ENCODE measurements at regions not wholly inside any gene's neighbourhood (a gene's known extent, or its start where the extent isn't known, plus 50 kb on each side); places are given as distances from the start of the nearest gene placed in this dataset.

GRCh38 chr9:26413611-26414010 is 479.0 kb downstream of the CAAP1 start:
- Histone ChIP-seq H3K27ac (ENCODE audit: low read depth, low read length) (no peak overlapping the region), H3K9me3 (ENCODE audit: low read depth, low read length) (peaks cover 3% of the 10 kb centered on the region), H3K36me3 (ENCODE audit: insufficient read depth, low read length) (no peaks in the 10 kb centered on the region), H2AFZ (ENCODE audit: low read length) (no peak overlapping the region), H3K4me1 (ENCODE audit: insufficient read depth, low read length) (no peaks in the 10 kb centered on the region), H4K20me1 (ENCODE audit: insufficient read depth, low read length) (no peaks in the 10 kb centered on the region), H3K27me3 (ENCODE audit: insufficient read depth, low read length) (no peaks in the 10 kb centered on the region), H3K79me2 (ENCODE audit: insufficient read depth, low read length) (no peaks in the 10 kb centered on the region), H3K4me2 (ENCODE audit: insufficient read depth, low read length) (no peak overlapping the region), H3K4me3 (ENCODE audit: insufficient read depth, low read length) (no peak overlapping the region)
- no peak for DNase-seq (ENCODE audit: insufficient read length, low spot score, missing footprints)
- TF ChIP-seq CTCF (IDR thresholded peaks at IDR 0.05; ENCODE audit: extremely low read depth, low read depth, low read length) = no peak

- no peaks in the 10 kb centered on the region for H4K20me1 ChIP-seq (ENCODE audit: insufficient read depth, low read length)
- H3K4me3 ChIP-seq (ENCODE audit: insufficient read depth, low read length) = no peak overlapping the region
- H3K27me3 ChIP-seq (ENCODE audit: insufficient read depth, low read length) = no peaks in the 10 kb centered on the region
- no peak for TF ChIP-seq CTCF (IDR thresholded peaks at IDR 0.05; ENCODE audit: extremely low read depth, low read depth, low read length)
- H3K9me3 ChIP-seq (ENCODE audit: low read depth, low read length) = peaks cover 3% of the 10 kb centered on the region
- no peak overlapping the region for H3K27ac ChIP-seq (ENCODE audit: low read depth, low read length)
- H3K4me2 ChIP-seq (ENCODE audit: insufficient read depth, low read length) = no peak overlapping the region
- DNase-seq (ENCODE audit: insufficient read length, low spot score, missing footprints) = no peak
- H3K79me2 ChIP-seq (ENCODE audit: insufficient read depth, low read length) = no peaks in the 10 kb centered on the region
- no peak overlapping the region for H2AFZ ChIP-seq (ENCODE audit: low read length)
- no peaks in the 10 kb centered on the region for H3K36me3 ChIP-seq (ENCODE audit: insufficient read depth, low read length)
- no peaks in the 10 kb centered on the region for H3K4me1 ChIP-seq (ENCODE audit: insufficient read depth, low read length)
Observed at GRCh38 chr9:26412446-26412845, 480.2 kb downstream of the CAAP1 start.

- Histone ChIP-seq H3K79me2 (ENCODE audit: insufficient read depth, low read length) (no peaks in the 10 kb centered on the region), H3K27ac (ENCODE audit: low read depth, low read length) (no peak overlapping the region), H2AFZ (ENCODE audit: low read length) (no peak overlapping the region), H4K20me1 (ENCODE audit: insufficient read depth, low read length) (no peaks in the 10 kb centered on the region), H3K27me3 (ENCODE audit: insufficient read depth, low read length) (no peaks in the 10 kb centered on the region), H3K4me3 (ENCODE audit: insufficient read depth, low read length) (no peak overlapping the region), H3K4me2 (ENCODE audit: insufficient read depth, low read length) (no peak overlapping the region), H3K9me3 (ENCODE audit: low read depth, low read length) (no peaks in the 10 kb centered on the region), H3K36me3 (ENCODE audit: insufficient read depth, low read length) (no peaks in the 10 kb centered on the region), H3K4me1 (ENCODE audit: insufficient read depth, low read length) (no peaks in the 10 kb centered on the region)
- TF ChIP-seq CTCF (IDR thresholded peaks at IDR 0.05; ENCODE audit: extremely low read depth, low read depth, low read length) = no peak
- DNase-seq (ENCODE audit: insufficient read length, low spot score, missing footprints) = no peak
Observed at GRCh38 chr9:26406676-26407075, 485.9 kb downstream of the CAAP1 start.

GRCh38 chr9:26399556-26399955 is 493.0 kb downstream of the CAAP1 start:
- Histone ChIP-seq H3K4me3 (ENCODE audit: insufficient read depth, low read length) (no peak overlapping the region), H4K20me1 (ENCODE audit: insufficient read depth, low read length) (no peaks in the 10 kb centered on the region), H3K9me3 (ENCODE audit: low read depth, low read length) (no peaks in the 10 kb centered on the region), H3K27ac (ENCODE audit: low read depth, low read length) (no peak overlapping the region), H2AFZ (ENCODE audit: low read length) (no peak overlapping the region), H3K79me2 (ENCODE audit: insufficient read depth, low read length) (no peaks in the 10 kb centered on the region), H3K27me3 (ENCODE audit: insufficient read depth, low read length) (no peaks in the 10 kb centered on the region), H3K36me3 (ENCODE audit: insufficient read depth, low read length) (no peaks in the 10 kb centered on the region), H3K4me1 (ENCODE audit: insufficient read depth, low read length) (no peaks in the 10 kb centered on the region), H3K4me2 (ENCODE audit: insufficient read depth, low read length) (no peak overlapping the region)
- no peak for DNase-seq (ENCODE audit: insufficient read length, low spot score, missing footprints)
- no peak for TF ChIP-seq CTCF (IDR thresholded peaks at IDR 0.05; ENCODE audit: extremely low read depth, low read depth, low read length)

Measured in osteoblast (primary cell).